Activated T-cell treated with anti-CD3 and anti-CD28 coated beads, Interleukin-2, amount 50 U/mL, for 72 hours (primary cell): ENCODE measurements at regions not wholly inside any gene's neighbourhood (a gene's known extent, or its start where the extent isn't known, plus 50 kb on each side); places are given as distances from the start of the nearest gene placed in this dataset.
A peak's percentile ranks its signal among the peaks of the same experiment; 100 is the strongest.

Experiments
- ATAC-seq, 2 donors: fragments of 150-1000 bp; cut with Tn5 transposase; replicated peaks in 1 of 2; 2 replicates each; pipeline ENCODE4 v1.10.0; 2021; ENCODE audit warnings: moderate library complexity in 2 of 2, mild to moderate bottlenecking in 1 of 2
- DNase-seq, 2 donors: peaks; one replicate each; pipeline ENCODE4 v3.0.0; 2021 to 2022; ENCODE audit warnings: mixed read lengths in 1 of 2
- H3K27ac Mint-ChIP-seq: one replicate; pipeline ENCODE4 v1.8.0; 2022; ENCODE audit warnings: mild to moderate bottlenecking, moderate library complexity, mixed read lengths
- H3K27me3 Mint-ChIP-seq: one replicate; pipeline ENCODE4 v1.8.0; 2022; ENCODE audit warnings: low read depth, mixed read lengths
- H3K36me3 Mint-ChIP-seq, 2 donors: one replicate each; pipeline ENCODE4 v1.8.0; 2022; ENCODE audit warnings: mixed read lengths in 2 of 2, mild to moderate bottlenecking in 1 of 2; ENCODE audit not compliant: insufficient read depth in 2 of 2
- H3K4me1 Mint-ChIP-seq: one replicate; pipeline ENCODE4 v1.8.0; 2022; ENCODE audit warnings: low read depth, mixed read lengths
- H3K4me3 Mint-ChIP-seq, 2 donors: one replicate each; pipeline ENCODE4 v1.8.0; 2022; ENCODE audit warnings: mild to moderate bottlenecking in 2 of 2, mixed read lengths in 2 of 2, moderate library complexity in 2 of 2
- H3K9me3 Mint-ChIP-seq, 2 donors: one replicate each; pipeline ENCODE4 v1.8.0; 2022; ENCODE audit warnings: mixed read lengths in 2 of 2

DNA sequence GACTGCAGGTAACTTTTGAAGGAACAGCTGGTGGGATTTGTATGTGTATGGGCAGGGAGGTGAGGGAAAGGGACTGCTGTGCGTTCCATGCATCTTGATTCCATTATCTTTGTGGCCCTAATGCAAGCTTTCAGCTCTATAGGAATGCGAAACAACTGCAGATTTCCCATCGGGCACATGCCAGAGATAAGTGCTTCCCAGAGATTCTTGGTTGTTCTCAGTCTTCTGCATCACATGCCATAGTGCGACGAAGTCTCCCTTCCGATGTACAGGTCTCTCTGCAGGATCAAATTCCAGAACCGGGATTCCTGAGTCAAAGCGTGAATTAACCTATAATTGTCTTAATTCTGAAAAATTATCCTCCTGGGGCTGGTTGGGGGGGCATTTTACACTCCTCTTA, 72.6 kb upstream of the NSMCE3 start:
- H3K4me3 Mint-ChIP-seq, result no peak overlapping the region
- H3K27ac Mint-ChIP-seq, result no peak overlapping the region
- H3K36me3 Mint-ChIP-seq, result no peaks in the 10 kb centered on the region
- no peak for DNase-seq
- no peaks in the 10 kb centered on the region for H3K4me1 Mint-ChIP-seq
- no peak for ATAC-seq
- no peaks in the 10 kb centered on the region for H3K27me3 Mint-ChIP-seq
- no peaks in the 10 kb centered on the region for H3K9me3 Mint-ChIP-seq

GRCh38 chr15:29337156-29337959, 67.7 kb upstream of the NSMCE3 start:
- no peak for ATAC-seq

GRCh38 chr15:29334544-29334943, 64.9 kb upstream of the NSMCE3 start:
- no peaks in the 10 kb centered on the region for H3K36me3 Mint-ChIP-seq
- H3K27ac Mint-ChIP-seq, result no peak overlapping the region
- no peak overlapping the region for H3K4me3 Mint-ChIP-seq
- no peak for ATAC-seq
- no peaks in the 10 kb centered on the region for H3K27me3 Mint-ChIP-seq
- no peaks in the 10 kb centered on the region for H3K4me1 Mint-ChIP-seq
- H3K9me3 Mint-ChIP-seq, result no peaks in the 10 kb centered on the region
- no peak for DNase-seq

More at GRCh38 chr15:29337156-29337959, 67.7 kb upstream of the NSMCE3 start:
- no peak for DNase-seq
- Mint-ChIP-seq H3K4me1 (no peaks in the 10 kb centered on the region), H3K4me3 (no peak overlapping the region), H3K27ac (no peak overlapping the region), H3K9me3 (no peaks in the 10 kb centered on the region), H3K27me3 (no peaks in the 10 kb centered on the region), H3K36me3 (no peaks in the 10 kb centered on the region)

- H3K4me1 Mint-ChIP-seq, result no peaks in the 10 kb centered on the region
- H3K27ac Mint-ChIP-seq, result no peak overlapping the region
- no peaks in the 10 kb centered on the region for H3K9me3 Mint-ChIP-seq
- H3K4me3 Mint-ChIP-seq, result no peak overlapping the region
- no peaks in the 10 kb centered on the region for H3K27me3 Mint-ChIP-seq
- DNase-seq, result no peak
- ATAC-seq, result no peak
- H3K36me3 Mint-ChIP-seq, result no peaks in the 10 kb centered on the region
Observed at GRCh38 chr15:29333261-29333660, 63.6 kb upstream of the NSMCE3 start.

DNA sequence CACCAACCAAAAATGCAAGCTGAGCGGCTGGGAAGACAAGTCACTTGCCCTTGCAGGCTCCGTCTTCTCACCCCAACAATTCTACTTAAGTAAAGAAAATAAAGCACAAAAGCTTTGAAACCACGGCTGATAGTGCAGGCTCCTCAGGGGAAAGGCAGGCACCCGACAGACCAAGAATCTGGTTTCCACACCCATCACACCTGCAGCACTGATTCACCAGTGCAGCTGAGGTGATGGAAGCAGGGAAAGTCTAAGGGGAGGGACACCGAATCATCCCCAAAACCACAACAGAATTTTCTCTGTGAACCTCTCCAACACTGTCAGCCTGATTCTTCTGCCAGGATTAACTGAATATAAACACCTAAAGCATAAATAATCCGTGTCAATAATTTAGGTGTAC, 62.0 kb upstream of the NSMCE3 start:
- DNase-seq, result no peak
- Mint-ChIP-seq H3K27ac (no peak overlapping the region), H3K27me3 (no peaks in the 10 kb centered on the region), H3K4me3 (no peak overlapping the region), H3K36me3 (peaks cover 0 to 2% of the 10 kb centered on the region in 2 donors), H3K4me1 (no peaks in the 10 kb centered on the region), H3K9me3 (no peaks in the 10 kb centered on the region)
- no peak for ATAC-seq

- Mint-ChIP-seq H3K27ac (no peak overlapping the region), H3K4me3 (no peak overlapping the region), H3K27me3 (no peaks in the 10 kb centered on the region), H3K36me3 (peaks cover 0 to 2% of the 10 kb centered on the region in 2 donors), H3K4me1 (no peaks in the 10 kb centered on the region), H3K9me3 (peaks cover 0 to 1% of the 10 kb centered on the region in 2 donors)
- no peak for DNase-seq
- ATAC-seq, result no peak
Observed at GRCh38 chr15:29331071-29331470, 61.4 kb upstream of the NSMCE3 start.

DNA sequence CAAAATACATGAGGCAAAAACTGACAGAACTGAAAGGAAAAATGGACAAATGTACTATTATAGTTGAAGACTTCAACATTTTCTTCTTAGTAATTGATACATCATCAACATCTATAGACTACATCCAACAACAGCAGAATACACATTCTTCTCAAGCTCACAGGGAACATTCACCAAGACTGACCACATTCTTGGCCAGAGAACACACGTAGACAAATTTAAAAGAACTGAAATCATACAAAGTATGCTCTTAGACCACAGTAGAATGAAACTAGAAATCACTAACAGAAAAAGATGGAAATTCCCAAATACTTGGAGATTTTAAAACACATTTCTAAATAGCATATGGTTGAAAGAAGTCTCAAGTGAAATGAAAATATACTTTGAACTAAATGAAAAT, 55.1 kb upstream of the NSMCE3 start:
- Mint-ChIP-seq H3K27me3 (peaks cover 23% of the 10 kb centered on the region), H3K9me3 (peaks cover 9 to 16% of the 10 kb centered on the region in 2 donors), H3K4me1 (no peaks in the 10 kb centered on the region), H3K36me3 (peaks cover 0 to 11% of the 10 kb centered on the region in 2 donors), H3K27ac (peak overlapping the region; percentile 38), H3K4me3 (no peak overlapping the region)
- ATAC-seq (no peak), DNase-seq (no peak)

GRCh38 chr15:29323557-29323956, 53.9 kb upstream of the NSMCE3 start:
- Mint-ChIP-seq H3K4me1 (no peaks in the 10 kb centered on the region), H3K36me3 (peaks cover 0 to 11% of the 10 kb centered on the region in 2 donors), H3K4me3 (no peak overlapping the region), H3K27ac (no peak overlapping the region), H3K9me3 (peaks cover 9 to 16% of the 10 kb centered on the region in 2 donors), H3K27me3 (peaks cover 23% of the 10 kb centered on the region)
- ATAC-seq (no peak), DNase-seq (no peak)

- no peak overlapping the region for H3K27ac Mint-ChIP-seq
- no peak overlapping the region for H3K4me3 Mint-ChIP-seq
- ATAC-seq, result no peak
- H3K9me3 Mint-ChIP-seq, result peaks cover 9 to 16% of the 10 kb centered on the region in 2 donors
- H3K4me1 Mint-ChIP-seq, result no peaks in the 10 kb centered on the region
- DNase-seq, result no peak
- peaks cover 28% of the 10 kb centered on the region for H3K27me3 Mint-ChIP-seq
- peaks cover 0 to 11% of the 10 kb centered on the region in 2 donors for H3K36me3 Mint-ChIP-seq
Observed at GRCh38 chr15:29322415-29322814, 52.8 kb upstream of the NSMCE3 start.

- Mint-ChIP-seq H3K27ac (no peak overlapping the region), H3K4me3 (no peak overlapping the region), H3K4me1 (no peaks in the 10 kb centered on the region), H3K9me3 (peaks cover 9 to 13% of the 10 kb centered on the region in 2 donors), H3K36me3 (peaks cover 0 to 3% of the 10 kb centered on the region in 2 donors), H3K27me3 (peaks cover 34% of the 10 kb centered on the region)
- DNase-seq, result no peak
- no peak for ATAC-seq
Observed at GRCh38 chr15:29320420-29320819, 50.8 kb upstream of the NSMCE3 start.

GRCh38 chr15:29319823-29320222, 50.2 kb upstream of the NSMCE3 start:
- Mint-ChIP-seq H3K27me3 (peaks cover 37% of the 10 kb centered on the region), H3K27ac (no peak overlapping the region), H3K36me3 (peaks cover 0 to under 1% of the 10 kb centered on the region in 2 donors), H3K4me1 (no peaks in the 10 kb centered on the region), H3K4me3 (no peak overlapping the region), H3K9me3 (peaks cover 7 to 13% of the 10 kb centered on the region in 2 donors)
- ATAC-seq (no peak), DNase-seq (no peak)
